Fibroblast of gingiva (primary cell): ENCODE measurements at regions not wholly inside any gene's neighbourhood (a gene's known extent, or its start where the extent isn't known, plus 50 kb on each side); places are given as distances from the start of the nearest gene placed in this dataset.

Experiments
- DNase-seq: peaks from one replicate; pipeline ENCODE4 v3.0.0-alpha.2; 2011; ENCODE audit warnings: low read depth

GRCh38 chr3:115330430-115330829 lies 183.3 kb upstream of the ZBTB20 start:
- DNase-seq, result peak; percentile 12

GRCh38 chr3:115332998-115333397 lies 185.9 kb upstream of the ZBTB20 start:
- DNase-seq, result no peak

GRCh38 chr3:115336836-115337235 lies 189.7 kb upstream of the ZBTB20 start:
- no peak for DNase-seq

GRCh38 chr3:115340586-115340985 lies 193.5 kb upstream of the ZBTB20 start:
- DNase-seq, result peak; percentile 71

- peak; percentile 51 for DNase-seq
These were observed 194.1 kb upstream of the ZBTB20 start for GRCh38 chr3:115341208-115341607.

GRCh38 chr3:115347737-115348136 lies 200.6 kb upstream of the ZBTB20 start:
- no peak for DNase-seq

- DNase-seq, result no peak
These were observed 201.3 kb upstream of the ZBTB20 start for GRCh38 chr3:115348412-115348811.

- DNase-seq, result no peak
These were observed 202.1 kb upstream of the ZBTB20 start for GRCh38 chr3:115348951-115349745.

GRCh38 chr3:115350606-115351005 lies 203.5 kb upstream of the ZBTB20 start:
- peak; percentile 45 for DNase-seq

GRCh38 chr3:115351193-115351592 lies 204.1 kb upstream of the ZBTB20 start:
- no peak for DNase-seq

- no peak for DNase-seq
These were observed 206.9 kb upstream of the ZBTB20 start for GRCh38 chr3:115354010-115354409.

- DNase-seq, result no peak
These were observed 210.4 kb upstream of the ZBTB20 start for GRCh38 chr3:115357456-115357855.

- DNase-seq, result peak; percentile 31
These were observed 212.4 kb upstream of the ZBTB20 start for GRCh38 chr3:115359536-115359935.

- no peak for DNase-seq
These were observed 214.7 kb upstream of the ZBTB20 start for GRCh38 chr3:115361806-115362205.

- DNase-seq, result no peak
These were observed 216.0 kb upstream of the ZBTB20 start for GRCh38 chr3:115363071-115363470.

GRCh38 chr3:115369021-115369420 lies 221.9 kb upstream of the ZBTB20 start:
- DNase-seq, result no peak

- no peak for DNase-seq
These were observed 228.3 kb upstream of the ZBTB20 start for GRCh38 chr3:115375362-115375761.

- DNase-seq, result no peak
These were observed 233.9 kb upstream of the ZBTB20 start for GRCh38 chr3:115380883-115381572.

GRCh38 chr3:115381573-115381912 lies 234.5 kb upstream of the ZBTB20 start:
- DNase-seq, result no peak

GRCh38 chr3:115381931-115382330 lies 234.8 kb upstream of the ZBTB20 start:
- DNase-seq, result no peak

GRCh38 chr3:115384381-115384780 lies 237.3 kb upstream of the ZBTB20 start:
- no peak for DNase-seq

GRCh38 chr3:115385774-115386730 lies 237.3 kb upstream of the GAP43 start:
- no peak for DNase-seq

GRCh38 chr3:115388166-115388565 lies 235.1 kb upstream of the GAP43 start:
- DNase-seq, result peak; percentile 41
